ENCODE measurements at regions not wholly inside any gene's neighbourhood (a gene's known extent, or its start where the extent isn't known, plus 50 kb on each side); places are given as distances from the start of the nearest gene placed in this dataset.
"Not testable (repeated sequence)": the region's sequence is repeated elsewhere in the genome, so short reads cannot be mapped to it uniquely, and the experiment has no call there.

DNA sequence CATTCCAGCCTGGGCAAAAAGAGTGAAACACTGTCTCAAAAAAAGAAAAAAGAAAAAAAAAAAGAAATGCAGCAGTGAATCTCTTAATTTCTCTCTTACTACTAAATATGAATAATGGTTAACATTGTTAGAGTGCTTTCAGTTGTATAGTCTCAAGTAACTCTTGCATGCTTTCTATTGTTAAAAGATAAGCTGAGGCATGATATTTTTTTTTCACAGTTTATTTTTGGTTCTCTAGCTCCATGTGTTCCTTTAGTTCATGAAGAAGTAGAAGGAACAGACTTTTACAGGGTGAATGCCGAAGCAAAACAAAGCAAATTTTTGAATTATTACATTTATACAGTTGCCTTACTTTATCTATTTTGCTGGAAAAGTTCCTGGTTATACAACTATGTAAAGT, 1180.9 kb downstream of the OTOL1 start:
- no peak for ATAC-seq

DNA sequence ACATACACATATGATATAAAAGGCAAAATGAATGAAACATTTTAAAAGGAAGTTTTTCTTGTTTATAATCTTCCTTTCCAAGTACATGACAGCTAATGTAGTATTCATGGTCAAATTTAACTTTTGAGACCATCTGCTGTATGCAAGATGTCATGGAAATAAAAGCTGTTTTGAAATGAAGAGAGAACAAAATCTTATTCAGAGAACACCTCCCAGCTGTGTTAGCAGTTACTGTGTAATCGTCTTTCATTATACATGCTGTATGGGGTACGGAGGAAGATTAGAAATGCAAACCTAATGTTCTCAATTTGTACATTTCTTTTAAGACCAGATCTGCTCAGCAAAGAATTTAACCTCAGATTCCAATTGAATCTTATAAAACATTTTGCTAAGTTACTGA, 1182.3 kb downstream of the OTOL1 start:
- ATAC-seq, result no peak

DNA sequence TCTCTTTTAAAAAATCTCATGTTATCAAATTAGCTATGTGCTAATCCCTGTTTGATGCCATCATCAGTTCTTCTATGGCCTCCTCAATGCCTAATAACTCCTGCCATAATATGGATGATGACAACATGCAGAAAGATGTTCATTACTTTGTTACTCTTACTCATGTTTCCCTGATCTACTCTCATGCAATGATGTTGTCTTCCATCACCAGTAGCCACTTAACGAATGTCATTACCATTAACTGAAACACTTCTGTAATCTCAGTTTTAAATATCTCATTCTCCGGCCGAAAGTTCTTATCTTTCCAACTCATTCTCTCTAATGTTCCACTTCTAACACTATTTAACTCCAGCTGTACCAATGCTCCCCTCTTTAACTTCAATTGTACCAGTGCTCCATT, 1187.7 kb downstream of the OTOL1 start:
- ATAC-seq, result no peak

DNA sequence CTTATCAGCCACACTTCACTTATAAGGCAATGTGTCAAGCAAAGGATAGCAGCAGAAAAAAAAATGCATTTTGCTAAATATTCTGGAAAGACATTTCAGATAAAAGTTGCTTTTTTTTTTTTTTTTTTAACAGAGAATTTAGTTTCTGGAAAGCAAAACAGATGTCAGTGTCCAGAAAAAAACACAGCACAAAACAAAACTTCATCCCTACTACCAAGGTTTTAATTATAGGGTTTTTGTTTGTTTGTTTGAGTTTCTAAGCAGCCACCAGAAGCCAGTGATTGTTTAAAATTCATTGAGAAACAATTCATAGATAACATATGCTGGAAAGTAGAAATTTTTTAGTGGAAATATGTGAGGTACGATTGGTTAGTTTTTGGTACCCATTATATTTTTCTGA, 1202.7 kb downstream of the OTOL1 start:
- no peak for ATAC-seq

DNA sequence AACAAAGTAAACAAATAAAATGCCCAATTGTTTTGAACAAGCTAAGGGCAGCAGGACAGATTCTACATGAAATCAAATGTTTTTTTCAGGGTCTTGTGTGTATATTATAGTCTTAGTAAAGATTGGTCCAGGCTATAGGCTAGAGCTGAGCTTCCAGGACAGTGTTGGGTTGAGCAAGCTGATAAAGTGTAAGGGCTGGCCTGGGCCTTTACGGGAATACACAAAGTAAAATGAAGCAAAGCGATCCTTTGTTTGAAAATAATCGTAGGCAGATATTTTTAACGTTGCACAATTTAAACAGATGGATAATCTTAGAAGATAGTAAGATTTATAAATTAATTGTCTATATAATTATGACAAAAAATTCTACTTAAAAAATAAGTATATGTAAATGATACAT, 1204.6 kb downstream of the OTOL1 start:
- no peak for ATAC-seq

DNA sequence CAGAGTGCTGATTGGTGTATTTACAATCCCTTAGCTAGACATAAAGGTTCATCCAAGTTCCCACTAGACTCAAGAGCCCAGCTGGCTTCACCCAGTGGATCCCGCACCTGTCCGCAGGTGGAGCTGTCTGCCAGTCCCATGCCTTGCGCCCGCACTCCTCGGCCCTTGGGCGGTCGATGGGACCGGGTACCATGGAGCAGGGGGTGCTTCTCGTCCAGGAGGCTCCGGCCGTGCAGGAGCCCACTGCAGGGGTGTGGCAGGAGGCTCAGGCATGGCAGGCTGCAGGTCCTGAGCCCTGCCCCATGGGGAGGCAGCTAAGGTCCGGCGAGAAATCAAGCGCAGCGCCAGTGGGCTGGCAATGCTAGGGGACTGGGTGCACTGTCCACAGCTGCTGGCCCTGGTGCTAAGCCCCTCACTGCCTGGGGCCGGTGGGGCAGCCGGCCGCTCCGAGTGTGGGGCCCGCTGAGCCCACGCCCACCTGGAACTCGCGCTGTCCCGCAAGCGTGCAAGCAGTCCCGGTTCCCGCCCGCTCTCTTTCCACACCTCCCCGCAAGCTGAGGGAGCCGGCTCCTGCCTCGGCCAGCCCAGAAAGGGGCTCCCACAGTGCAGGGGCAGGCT, 1206.3 kb downstream of the OTOL1 start:
- ATAC-seq, result no peak

DNA sequence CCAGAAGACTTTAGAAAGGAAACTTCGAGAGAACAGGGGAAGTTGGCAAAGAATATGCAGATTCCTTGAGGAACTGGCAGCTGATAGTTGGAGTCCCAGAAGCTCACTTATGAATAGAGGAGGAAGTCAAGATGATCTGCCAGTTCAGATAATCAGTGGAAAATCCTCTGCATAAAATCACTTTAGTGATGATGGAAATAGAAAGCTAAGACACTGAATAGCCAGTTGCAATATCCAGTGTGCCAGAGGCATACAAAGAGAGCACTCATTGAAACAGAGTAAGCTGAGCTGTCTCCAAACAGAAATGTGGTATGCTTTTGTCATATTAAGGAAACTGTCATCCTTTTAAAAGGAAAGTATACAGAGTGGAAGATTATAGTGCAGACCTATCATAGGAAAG, 1207.6 kb downstream of the OTOL1 start:
- ATAC-seq, result no peak

DNA sequence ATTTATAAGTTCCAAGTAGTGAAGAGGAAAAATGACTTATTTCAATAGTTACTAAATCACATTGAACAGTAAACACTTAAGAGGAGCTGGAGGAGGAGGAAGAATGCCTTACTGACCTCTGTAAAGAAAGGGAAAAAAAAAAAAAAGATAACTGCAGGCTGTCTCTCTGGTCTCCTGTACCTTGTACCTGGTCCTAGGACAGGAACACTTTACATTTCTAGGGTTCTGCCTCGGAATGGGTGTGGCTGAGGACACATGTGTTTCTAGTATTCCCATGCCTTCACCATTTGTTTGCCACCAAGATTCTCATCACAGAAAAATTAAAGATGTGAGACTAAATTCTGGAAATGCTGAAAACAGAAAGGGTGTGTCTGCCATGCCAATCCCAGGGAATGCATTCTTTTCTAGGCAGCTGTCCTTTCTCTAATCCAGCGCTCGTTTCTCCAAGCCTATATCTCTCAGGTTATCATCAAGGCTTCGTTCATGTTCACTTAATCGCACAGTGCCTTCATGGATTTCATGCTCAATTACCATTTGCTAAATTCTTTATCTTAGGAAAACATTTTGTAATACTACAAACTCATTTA, 1208.3 kb downstream of the OTOL1 start:
- no peak for ATAC-seq

DNA sequence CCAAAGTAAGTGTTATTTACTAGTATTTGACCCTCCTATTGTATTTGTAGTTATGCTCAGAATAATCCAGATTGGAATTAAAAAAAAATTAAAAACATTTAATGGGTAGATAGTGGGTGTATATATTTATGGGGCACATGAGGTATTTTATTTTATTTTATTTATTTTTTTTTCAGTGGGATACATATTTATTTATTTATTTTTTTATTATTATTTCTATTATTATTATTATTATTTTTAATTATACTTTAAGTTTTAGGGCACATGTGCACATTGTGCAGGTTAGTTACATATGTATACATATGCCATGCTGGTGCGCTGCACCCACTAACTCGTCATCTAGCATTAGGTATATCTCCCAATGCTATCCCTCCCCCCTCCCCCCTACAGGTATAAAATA, 1211.8 kb downstream of the OTOL1 start:
- ATAC-seq, result not testable (repeated sequence)

DNA sequence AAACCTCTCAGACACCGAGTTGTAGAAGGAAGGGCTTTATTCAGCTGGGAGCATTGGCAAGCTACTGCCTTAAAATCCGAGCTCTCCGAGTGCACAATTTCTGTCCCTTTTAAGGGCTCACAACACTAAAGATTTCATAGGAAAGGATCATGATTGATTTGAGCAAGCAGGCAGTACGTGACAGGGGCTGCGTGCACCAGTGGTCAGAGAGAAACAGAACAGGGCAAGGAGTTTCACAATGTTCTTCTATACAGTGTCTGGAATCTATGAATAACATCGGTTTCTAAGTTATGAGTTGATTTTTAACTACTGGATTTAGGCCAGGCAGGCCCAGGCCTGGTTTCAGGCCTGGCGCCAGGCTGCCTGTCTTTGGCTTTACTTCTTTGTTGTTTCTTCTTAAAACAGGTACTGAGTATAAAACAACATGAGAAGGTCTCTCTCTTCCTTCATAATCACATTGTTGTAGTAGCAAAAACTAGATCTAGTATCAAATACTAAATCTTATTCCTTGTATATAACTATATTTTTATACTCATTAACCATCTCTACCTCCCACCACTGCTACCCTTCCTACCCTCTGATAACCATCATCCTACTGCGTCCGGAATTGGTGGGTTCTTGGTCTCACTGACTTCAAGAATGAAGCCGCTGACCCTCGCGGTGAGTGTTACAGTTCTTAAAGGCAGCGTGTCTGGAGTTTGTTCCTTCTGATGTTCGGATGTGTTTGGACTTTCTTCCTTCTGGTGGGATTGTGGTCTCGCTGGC, 1212.5 kb downstream of the OTOL1 start:
- not testable (repeated sequence) for ATAC-seq

DNA sequence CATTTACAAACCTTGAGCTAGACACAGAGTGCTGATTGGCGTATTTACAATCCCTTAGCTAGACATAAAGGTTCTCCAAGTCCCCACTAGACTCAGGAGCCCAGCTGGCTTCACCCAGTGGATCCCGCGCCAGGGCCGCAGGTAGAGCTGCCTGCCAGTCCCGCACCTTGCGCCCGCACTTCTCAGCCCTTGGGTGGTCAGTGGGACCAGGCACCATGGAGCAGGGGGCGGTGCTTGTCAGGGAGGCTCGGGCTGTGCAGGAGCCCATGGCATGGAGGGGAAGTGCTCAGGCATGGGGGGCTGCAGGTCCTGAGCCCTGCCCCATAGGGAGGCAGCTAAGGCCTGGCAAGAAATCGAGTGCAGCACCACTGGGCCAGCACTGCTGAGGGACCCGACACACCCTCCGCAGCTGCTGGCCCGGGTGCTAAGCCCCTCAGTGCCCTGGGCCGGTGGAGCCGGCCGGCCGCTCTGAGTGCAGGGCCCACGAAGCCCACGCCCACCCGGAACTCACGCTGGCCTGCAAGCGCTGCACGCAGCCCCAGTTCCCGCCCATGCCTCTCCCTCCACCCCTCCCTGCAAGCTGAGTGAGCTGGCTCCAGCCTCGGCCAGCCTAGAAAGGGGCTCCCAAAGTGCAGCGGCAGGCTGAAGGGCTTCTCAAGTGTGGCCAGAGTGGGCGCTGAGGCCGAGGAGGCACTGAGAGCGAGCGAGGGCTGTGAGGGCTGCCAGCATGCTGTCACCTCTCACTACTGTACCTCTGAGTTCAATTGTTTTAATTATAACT, 1213.9 kb downstream of the OTOL1 start:
- ATAC-seq, result no peak

DNA sequence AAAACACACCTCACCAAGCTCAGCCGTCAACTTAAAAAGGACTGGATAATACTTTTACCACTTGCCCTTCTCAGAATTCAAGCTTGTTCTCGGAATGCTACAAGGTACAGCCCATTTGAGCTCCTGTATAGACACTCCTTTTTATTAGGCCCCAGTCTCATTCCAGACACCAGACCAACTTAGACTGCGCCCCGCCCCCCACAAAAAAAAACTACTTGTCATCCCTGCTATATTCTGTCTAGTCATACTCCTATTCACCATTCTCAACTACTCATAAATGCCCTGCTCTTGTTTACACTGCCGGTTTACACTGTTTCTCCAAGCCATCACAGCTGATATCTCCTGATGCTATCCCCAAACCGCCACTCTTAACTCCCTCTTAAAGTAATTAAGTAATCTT, 1220.5 kb downstream of the OTOL1 start:
- ATAC-seq, result not testable (repeated sequence)

DNA sequence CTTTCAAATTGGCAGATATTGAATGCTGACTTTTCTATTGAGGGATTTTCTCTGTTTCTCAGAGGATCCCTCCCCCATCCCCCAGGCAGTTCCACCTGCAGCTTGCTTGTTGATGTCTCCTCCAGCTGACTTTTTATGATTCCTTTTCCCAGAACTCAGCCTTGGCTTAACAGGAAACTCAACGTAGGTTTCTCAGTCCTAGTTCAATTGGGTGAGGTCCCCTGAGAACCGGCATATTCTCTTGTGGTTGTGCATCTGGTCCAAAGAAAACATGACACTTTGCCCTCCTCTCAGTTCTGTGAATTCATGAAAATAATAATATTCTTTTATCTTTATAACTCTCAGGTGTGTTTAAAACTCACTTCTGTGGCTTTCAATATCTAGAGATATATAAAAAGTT, 1222.1 kb downstream of the OTOL1 start:
- no peak for ATAC-seq

DNA sequence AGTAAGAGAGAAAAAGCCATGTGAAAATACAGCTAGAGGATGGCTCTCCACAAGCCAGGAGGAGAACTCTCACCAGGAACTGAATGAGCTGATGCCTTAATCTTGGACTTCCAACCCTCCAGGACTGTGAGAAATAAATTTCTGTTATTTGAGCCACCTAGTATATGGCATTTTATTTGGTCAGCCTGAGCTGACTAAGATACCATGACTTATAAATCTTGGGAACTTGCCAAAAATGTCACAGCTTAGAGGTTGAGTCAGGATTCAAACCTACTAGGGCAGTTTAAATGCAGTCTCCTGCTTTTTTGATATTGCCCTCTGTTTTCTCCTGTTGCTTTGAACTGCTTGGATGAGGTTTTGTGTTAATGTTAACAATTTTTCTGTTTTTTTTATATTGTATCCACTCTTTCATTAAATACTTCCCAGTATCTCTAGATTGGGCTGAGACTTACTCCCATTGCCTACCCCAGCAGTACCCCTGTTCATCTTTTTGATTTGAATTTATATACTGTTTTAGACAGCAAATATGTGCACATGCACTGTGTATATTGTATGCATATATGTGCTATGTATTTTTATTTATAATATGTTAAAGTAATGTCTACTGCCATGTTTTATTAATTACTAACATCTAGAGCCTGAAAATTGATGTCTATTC, 1223.2 kb downstream of the OTOL1 start:
- no peak for ATAC-seq

DNA sequence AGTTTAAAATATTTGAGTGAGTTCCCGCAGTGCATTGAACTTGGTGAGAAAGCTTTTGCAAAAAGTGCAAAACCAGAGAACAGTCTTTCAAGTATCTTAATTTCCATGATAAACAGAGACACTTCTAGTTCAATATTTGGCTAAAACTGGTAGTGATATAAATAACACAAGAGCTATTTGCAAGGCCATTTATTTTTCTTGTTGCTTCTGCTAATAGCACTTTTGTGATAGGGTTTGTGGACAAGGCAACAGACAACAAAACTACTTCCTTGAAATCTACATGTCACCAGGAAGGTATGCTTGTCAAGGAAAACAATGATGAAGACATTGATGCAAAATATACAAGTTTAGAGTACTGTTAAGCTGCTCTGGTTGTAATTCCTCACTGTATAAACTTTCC, 1225.1 kb downstream of the OTOL1 start:
- ATAC-seq, result no peak

DNA sequence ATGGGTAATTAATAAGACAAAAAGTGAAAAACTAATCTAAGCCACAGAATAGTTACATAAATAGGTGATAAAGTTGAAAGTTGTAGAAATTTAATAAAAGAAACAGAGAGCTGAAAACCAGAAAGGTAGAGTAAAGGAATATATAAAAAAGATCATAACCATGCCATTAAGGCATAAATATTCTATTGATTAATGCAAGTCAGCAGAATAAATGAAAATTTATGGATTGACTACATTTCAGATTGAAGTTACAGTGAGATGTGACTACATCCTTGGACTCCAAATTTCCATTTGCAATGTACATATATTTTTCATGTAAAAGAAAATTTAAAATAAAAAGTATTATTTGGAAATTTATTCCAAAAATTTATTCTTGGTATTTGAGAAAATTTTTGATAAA, 1225.7 kb downstream of the OTOL1 start:
- ATAC-seq, result no peak

DNA sequence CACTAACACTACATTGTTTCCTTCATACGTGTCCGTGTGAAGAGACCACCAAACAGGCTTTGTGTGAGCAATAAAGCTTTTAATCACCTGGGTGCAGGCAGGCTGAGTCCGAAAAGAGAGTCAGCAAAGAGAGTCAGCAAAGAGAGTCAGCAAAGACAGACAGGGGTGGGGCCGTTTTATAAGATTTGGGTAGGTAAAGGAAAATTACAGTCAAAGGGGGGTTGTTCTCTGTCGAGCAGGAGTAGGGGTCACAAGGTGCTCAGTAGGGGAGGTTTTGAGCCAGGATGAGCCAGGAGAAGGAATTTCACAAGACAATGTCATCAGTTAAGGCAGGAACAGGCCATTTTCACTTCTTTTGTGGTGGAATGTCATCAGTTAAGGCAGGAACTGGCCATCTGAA, 1226.2 kb downstream of the OTOL1 start:
- not testable (repeated sequence) for ATAC-seq

DNA sequence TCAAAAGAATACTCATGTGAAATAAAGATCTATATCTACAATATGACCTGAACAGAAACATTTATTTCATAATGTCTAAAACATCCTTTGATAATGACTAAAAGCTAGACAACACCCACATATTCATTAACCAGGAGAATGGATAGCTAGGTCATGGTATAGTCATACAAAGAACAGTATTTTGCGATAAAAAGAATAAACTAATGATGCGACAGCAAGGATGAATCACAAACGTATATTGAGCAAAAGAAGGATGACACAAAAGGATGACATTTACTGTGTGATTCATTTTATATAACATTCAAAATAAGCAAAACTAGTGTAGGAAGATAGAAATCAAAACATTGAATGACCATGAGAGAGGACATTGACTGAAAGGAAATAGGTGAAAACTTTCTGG, 1233.1 kb downstream of the OTOL1 start:
- ATAC-seq, result no peak

DNA sequence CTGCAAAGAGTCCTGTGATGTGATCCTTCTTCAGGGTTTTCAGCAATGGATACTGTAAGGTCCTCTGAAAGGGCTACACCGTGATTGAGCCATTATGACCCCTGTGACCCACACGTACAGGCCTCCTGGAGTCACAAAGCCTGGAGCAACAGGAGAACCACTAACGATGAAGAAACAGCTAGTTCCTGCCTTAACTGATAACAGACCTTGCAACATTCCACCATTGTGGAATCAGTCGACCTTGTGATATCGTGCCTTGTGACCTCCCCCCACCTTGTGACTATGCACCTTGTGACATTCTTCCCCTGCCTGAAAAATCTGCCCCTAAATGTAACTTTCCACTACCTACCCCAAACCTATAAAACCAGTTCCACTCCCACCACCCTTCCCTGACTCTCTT, 1235.4 kb downstream of the OTOL1 start:
- ATAC-seq, result not testable (repeated sequence)

DNA sequence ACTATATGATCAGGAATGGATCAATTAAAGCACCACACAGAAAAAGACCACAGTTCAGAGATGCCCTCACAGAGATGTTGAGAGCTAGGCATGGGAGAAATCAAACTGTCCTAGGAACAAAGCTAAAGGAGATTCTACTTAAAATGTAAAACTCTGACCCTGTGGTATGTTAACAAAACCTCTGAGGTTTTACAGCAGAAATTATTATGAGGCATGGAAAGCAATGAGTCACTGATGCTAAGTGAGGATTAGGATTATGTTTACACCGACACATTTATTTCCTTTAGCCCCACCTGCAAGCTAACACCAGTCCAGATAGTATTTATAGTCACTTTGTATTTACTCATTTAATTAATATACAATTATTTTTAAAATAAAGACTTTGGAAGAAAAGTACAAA, 1242.2 kb downstream of the OTOL1 start:
- no peak for ATAC-seq

DNA sequence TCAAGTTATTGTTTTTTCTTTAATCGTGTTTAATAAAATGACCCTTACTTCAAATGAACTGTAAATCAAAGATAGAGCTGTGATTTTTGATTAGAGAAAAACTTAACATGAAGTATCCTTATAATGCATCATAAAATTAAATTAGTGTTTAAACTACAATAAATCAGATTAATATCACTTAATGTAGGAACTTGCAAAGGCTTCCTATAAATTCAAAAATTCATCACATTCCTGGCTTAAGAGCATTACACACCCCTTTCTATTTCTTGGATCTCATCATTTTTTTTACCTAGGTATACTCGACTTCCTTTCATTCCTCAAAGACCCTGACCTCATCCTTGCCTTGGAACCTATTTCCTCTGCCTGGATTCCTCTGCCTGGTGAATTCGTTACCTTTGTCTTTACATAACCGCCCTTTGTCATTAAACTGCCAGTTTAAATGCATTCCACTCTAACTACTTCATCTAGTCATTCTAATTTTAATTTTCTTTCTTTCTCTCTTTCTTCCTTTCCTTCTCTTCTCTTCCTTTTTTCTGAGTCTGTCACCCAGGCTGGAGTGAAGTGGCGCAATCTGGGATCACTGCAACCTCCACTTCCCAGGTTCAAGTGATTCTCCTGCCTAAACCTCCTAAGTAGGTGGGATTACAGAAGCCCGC, 1244.5 kb downstream of the OTOL1 start:
- ATAC-seq, result no peak

DNA sequence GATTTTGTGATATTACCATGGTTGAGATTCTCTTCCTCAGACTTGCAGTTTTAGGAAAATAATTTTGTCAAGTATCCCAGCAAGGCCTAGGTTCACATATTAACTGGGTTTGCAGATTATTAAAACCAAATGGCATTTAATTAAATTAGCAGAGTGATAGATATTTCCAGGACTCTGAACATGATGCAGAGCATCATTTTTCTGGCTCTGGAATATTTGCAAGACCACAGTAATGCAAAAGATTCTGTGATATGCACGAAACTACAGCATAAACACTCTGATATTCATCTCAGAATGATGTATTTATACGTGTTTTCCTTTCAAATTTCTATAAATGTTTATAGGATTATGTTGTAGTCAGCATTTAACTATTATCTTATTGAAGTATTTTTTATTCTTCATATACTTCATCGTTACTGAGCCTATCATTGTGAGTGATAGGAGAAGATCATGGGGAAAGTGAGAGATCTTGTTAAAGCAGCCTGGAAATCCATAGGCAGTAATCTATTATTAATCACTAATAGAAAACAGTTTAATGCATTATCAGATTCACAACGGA, 1245.6 kb downstream of the OTOL1 start:
- no peak for ATAC-seq

Measured in activated CD4-positive, CD25-positive, alpha-beta regulatory T cell treated with anti-CD3 and anti-CD28 coated beads, Interleukin-2, amount 50 U/mL, for 24 hours (primary cell).